Ishikawa (cell line): ENCODE measurements at regions not wholly inside any gene's neighbourhood (a gene's known extent, or its start where the extent isn't known, plus 50 kb on each side); places are given as distances from the start of the nearest gene placed in this dataset.
A peak's percentile ranks its signal among the peaks of the same experiment; 100 is the strongest.

Source experiments
- CEBPB ChIP-seq: IDR thresholded peaks from 2 replicates; pipeline ENCODE4 v1.6.1; 2012
- CREB1 ChIP-seq: IDR thresholded peaks from 2 replicates; pipeline ENCODE4 v1.6.1; 2012; ENCODE audit warnings: low read depth
- EGR1 ChIP-seq: IDR thresholded peaks from 2 replicates; pipeline ENCODE4 v1.6.1; 2012
- EP300 ChIP-seq: IDR thresholded peaks from 2 replicates; pipeline ENCODE4 v1.6.1; 2012; ENCODE audit warnings: borderline replicate concordance
- FOXM1 ChIP-seq: IDR thresholded peaks from 2 replicates; pipeline ENCODE4 v1.6.1; 2012; ENCODE audit warnings: low read depth, borderline replicate concordance
- NFIC ChIP-seq: IDR thresholded peaks from 2 replicates; pipeline ENCODE4 v1.6.1; 2012
- RAD21 ChIP-seq: IDR thresholded peaks from 2 replicates; pipeline ENCODE4 v1.6.1; 2012; ENCODE audit warnings: low read depth
- TAF1 ChIP-seq: IDR thresholded peaks from 2 replicates; pipeline ENCODE4 v1.6.1; 2012; ENCODE audit warnings: low read depth, mild to moderate bottlenecking
- TCF12 ChIP-seq: IDR thresholded peaks from 2 replicates; pipeline ENCODE4 v1.6.1; 2012; ENCODE audit warnings: low read depth
- TEAD4 ChIP-seq: IDR thresholded peaks from 2 replicates; pipeline ENCODE4 v1.6.1; 2012
- YY1 ChIP-seq: IDR thresholded peaks from 2 replicates; pipeline ENCODE4 v1.6.1; 2012; ENCODE audit warnings: low read depth
- ZBTB7A ChIP-seq: IDR thresholded peaks from 2 replicates; pipeline ENCODE4 v1.6.1; 2012; ENCODE audit warnings: low read depth
- TF ChIP-seq, protein P1 (sequence below): IDR thresholded peaks from 2 replicates; pipeline ENCODE4 v1.6.1; 2012; ENCODE audit warnings: low read depth, mild to moderate bottlenecking
- TF ChIP-seq, protein P2 (sequence below): IDR thresholded peaks from 2 replicates; pipeline ENCODE4 v1.6.1; 2012
- TF ChIP-seq, protein P3 (sequence below): IDR thresholded peaks from 2 replicates; pipeline ENCODE4 v1.6.1; 2012

DNA sequence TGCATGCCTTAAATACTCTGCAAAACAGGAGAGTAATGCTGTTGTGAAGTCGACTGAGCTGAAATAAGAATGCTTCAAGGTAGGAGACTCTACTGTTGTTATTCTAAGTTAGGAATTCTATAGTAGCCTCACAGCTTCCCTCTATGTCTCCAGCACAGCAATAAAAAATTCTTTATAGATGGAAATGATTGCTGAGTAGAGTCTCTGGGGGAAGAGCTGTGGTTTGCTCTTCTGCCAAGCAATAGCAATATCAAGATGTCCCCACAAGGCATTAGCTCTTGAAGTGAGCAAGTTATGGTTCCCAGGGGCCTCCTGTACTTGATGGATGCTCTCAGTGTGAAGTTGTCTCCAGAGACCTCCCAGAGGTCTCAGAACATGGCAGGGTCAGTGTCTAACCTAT is 880.6 kb upstream of the FRG1 start:
- no peak for TF ChIP-seq TCF12
- TF ChIP-seq TAF1, result no peak
- TF ChIP-seq FOXM1, result no peak
- TF ChIP-seq, protein P1, sequence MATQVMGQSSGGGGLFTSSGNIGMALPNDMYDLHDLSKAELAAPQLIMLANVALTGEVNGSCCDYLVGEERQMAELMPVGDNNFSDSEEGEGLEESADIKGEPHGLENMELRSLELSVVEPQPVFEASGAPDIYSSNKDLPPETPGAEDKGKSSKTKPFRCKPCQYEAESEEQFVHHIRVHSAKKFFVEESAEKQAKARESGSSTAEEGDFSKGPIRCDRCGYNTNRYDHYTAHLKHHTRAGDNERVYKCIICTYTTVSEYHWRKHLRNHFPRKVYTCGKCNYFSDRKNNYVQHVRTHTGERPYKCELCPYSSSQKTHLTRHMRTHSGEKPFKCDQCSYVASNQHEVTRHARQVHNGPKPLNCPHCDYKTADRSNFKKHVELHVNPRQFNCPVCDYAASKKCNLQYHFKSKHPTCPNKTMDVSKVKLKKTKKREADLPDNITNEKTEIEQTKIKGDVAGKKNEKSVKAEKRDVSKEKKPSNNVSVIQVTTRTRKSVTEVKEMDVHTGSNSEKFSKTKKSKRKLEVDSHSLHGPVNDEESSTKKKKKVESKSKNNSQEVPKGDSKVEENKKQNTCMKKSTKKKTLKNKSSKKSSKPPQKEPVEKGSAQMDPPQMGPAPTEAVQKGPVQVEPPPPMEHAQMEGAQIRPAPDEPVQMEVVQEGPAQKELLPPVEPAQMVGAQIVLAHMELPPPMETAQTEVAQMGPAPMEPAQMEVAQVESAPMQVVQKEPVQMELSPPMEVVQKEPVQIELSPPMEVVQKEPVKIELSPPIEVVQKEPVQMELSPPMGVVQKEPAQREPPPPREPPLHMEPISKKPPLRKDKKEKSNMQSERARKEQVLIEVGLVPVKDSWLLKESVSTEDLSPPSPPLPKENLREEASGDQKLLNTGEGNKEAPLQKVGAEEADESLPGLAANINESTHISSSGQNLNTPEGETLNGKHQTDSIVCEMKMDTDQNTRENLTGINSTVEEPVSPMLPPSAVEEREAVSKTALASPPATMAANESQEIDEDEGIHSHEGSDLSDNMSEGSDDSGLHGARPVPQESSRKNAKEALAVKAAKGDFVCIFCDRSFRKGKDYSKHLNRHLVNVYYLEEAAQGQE, result no peak
- TF ChIP-seq CEBPB, result no peak
- TF ChIP-seq, protein P2, sequence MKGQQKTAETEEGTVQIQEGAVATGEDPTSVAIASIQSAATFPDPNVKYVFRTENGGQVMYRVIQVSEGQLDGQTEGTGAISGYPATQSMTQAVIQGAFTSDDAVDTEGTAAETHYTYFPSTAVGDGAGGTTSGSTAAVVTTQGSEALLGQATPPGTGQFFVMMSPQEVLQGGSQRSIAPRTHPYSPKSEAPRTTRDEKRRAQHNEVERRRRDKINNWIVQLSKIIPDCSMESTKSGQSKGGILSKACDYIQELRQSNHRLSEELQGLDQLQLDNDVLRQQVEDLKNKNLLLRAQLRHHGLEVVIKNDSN, result no peak
- TF ChIP-seq EGR1, result no peak

DNA sequence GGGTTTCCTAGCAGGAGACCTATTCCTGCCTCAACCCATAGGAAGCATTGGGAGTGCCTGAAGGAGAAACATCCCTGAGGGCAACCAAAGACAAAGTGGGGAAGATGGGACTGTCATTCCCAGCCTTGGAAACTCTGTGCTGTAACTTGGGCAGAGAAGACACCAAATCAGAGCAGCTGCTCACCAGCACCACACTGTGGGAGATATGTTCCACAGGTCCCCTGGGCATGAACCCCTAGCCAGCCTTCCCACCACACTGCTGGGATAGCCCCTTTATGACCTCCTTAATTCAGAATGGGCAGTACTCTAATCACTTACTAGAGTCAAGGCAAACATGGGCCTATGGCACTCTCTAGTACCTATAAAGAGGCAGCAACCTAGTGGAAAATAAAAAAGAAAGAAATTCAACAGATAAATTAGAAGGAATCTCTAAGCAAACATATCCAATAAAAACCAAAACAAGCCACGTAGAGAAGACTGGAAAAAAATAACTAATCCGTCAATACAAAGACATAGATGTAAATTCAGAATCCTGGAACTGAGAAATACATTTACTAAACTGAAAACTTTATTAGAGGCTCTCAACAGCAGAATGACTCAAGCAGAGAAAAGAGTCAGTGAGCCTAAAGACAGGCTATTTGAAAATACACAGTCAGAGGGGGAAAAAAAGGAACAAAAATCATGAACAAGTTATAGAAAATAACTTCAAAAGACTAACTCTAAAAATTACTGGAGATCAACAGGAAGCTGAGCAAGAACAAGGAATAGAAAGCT is 878.4 kb upstream of the FRG1 start:
- TF ChIP-seq RAD21, result peak; percentile 29; the same call in 1 of the 2 replicates
- TF ChIP-seq, protein P1, result no peak

DNA sequence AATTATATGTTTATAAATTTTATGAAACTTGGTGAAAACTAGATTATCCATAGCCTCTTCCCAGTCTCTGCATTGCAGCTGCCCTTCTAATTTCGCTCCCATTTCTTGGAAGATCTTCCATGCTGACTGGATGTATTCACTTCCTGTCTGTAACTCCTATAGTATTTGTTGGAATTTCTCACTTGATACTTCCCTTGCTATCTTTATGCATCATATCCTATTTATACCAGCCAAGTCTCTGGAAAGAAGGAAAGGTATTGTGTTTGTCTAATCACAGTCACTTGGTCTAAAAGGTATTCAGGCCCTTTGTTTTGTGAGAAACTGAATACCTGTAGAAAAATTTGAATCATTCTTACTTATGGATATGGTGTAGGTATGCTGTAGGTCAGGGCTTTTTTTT is 870.9 kb upstream of the FRG1 start:
- TF ChIP-seq RAD21, result no peak
- no peak for TF ChIP-seq ZBTB7A
- no peak for TF ChIP-seq EGR1
- no peak for TF ChIP-seq EP300
- TF ChIP-seq CREB1, result no peak
- no peak for TF ChIP-seq TEAD4

DNA sequence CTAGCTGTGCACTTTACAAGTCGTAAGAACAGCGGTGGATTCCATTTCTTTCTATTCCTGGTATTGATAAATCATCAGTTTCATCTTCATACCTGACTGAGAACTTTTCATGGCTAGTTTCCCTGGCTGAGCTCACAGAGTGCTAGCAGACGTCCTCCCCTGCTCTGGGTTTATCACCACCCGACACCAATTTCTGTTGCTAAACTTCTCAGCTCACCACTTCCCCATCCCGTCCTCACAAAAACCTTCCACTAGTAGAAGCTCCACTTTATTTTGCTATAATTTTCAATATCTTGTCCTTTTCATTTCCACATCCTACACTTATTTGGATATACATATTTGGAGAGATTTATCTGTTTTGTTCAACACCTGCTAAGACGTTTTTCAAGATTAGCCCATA is 869.4 kb upstream of the FRG1 start:
- TF ChIP-seq RAD21, result no peak
- no peak for TF ChIP-seq EGR1
- TF ChIP-seq CREB1, result no peak
- TF ChIP-seq TAF1, result no peak
- TF ChIP-seq NFIC, result no peak
- TF ChIP-seq ZBTB7A, result no peak
- no peak for TF ChIP-seq TCF12
- no peak for TF ChIP-seq TEAD4
- TF ChIP-seq, protein P2, result no peak
- TF ChIP-seq, protein P3, sequence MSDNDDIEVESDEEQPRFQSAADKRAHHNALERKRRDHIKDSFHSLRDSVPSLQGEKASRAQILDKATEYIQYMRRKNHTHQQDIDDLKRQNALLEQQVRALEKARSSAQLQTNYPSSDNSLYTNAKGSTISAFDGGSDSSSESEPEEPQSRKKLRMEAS, result no peak

DNA sequence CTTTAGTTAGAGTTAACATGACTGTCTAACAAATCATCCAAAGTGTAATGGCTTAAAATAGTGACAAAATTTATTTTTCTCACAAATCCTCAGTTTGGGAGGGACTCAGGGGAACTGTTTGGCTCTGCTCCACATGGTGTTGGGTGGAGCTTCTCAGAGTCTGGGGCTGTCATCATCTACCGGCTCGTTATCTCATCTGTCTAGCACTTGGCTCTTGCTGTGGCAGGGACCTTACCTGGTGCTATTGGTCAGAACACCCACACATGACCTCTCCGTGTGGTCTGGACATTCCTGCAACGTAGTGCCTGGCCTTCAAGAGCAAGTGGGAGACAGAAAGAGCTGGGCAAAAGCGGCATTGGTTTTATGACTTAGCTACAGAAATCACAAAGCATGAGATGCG is 866.9 kb upstream of the FRG1 start:
- TF ChIP-seq, protein P1, result no peak
- TF ChIP-seq CEBPB, result no peak
- TF ChIP-seq TAF1, result no peak
- no peak for TF ChIP-seq NFIC
- TF ChIP-seq FOXM1, result no peak
- TF ChIP-seq YY1, result no peak
- no peak for TF ChIP-seq ZBTB7A
- no peak for TF ChIP-seq TCF12
- TF ChIP-seq, protein P2, result no peak
- TF ChIP-seq TEAD4, result no peak
- TF ChIP-seq EP300, result no peak
- no peak for TF ChIP-seq RAD21
- no peak for TF ChIP-seq CREB1
- TF ChIP-seq, protein P3, result no peak
- TF ChIP-seq EGR1, result no peak
